ENCODE measurements at regions not wholly inside any gene's neighbourhood (a gene's known extent, or its start where the extent isn't known, plus 50 kb on each side); places are given as distances from the start of the nearest gene placed in this dataset.

DNA sequence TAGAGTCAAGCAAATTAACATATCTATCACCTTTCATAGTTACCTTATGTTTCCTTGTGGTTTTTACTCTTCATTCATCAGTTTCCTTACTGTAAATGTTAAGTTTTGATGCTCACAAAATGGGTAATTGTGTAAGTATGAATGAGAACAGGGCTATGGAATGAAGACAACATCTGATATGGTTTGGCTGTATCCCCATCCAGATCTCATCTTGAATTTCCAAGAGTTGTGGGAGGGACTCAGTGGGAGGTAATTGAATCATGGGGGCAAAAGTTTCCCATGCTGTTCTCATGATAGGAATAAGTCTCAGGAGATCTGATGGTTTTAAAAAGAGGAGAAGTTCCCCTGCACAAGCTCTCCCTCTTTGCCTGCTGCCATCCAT, 107.6 kb downstream of the CCDC34 start:
- H3K27me3 ChIP-seq (ENCODE audit: insufficient read depth, low read length, poor library complexity) = no peaks in the 10 kb centered on the region
- no peak overlapping the region for H3K4me3 ChIP-seq (ENCODE audit: low read depth in 1 of 2, low read length in 2 of 2)
- H3K79me2 ChIP-seq (ENCODE audit: insufficient read depth, low read length) = no peaks in the 10 kb centered on the region
- ATAC-seq (ENCODE audit: insufficient read depth, low read depth) (no peak), DNase-seq (no peak)
- H3K4me2 ChIP-seq (ENCODE audit: insufficient read depth, low read length) = no peak overlapping the region
- no peak for TF ChIP-seq EZH2 (IDR thresholded peaks at IDR 0.05; ENCODE audit: borderline replicate concordance, low read depth, low read length, severe bottlenecking)
- TF ChIP-seq, protein P1, sequence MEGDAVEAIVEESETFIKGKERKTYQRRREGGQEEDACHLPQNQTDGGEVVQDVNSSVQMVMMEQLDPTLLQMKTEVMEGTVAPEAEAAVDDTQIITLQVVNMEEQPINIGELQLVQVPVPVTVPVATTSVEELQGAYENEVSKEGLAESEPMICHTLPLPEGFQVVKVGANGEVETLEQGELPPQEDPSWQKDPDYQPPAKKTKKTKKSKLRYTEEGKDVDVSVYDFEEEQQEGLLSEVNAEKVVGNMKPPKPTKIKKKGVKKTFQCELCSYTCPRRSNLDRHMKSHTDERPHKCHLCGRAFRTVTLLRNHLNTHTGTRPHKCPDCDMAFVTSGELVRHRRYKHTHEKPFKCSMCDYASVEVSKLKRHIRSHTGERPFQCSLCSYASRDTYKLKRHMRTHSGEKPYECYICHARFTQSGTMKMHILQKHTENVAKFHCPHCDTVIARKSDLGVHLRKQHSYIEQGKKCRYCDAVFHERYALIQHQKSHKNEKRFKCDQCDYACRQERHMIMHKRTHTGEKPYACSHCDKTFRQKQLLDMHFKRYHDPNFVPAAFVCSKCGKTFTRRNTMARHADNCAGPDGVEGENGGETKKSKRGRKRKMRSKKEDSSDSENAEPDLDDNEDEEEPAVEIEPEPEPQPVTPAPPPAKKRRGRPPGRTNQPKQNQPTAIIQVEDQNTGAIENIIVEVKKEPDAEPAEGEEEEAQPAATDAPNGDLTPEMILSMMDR (IDR thresholded peaks at IDR 0.05; ENCODE audit: borderline replicate concordance, extremely low read depth, low read length, poor library complexity, severe bottlenecking) = no peak
- no peaks in the 10 kb centered on the region for H3K9me3 ChIP-seq (ENCODE audit: insufficient read depth, low read length, severe bottlenecking)
- no peak overlapping the region for H3K27ac ChIP-seq (ENCODE audit: low read length)
- no peak overlapping the region for H2AFZ ChIP-seq (ENCODE audit: low read depth, low read length)
- no peak overlapping the region for H3K9ac ChIP-seq (ENCODE audit: low read depth, low read length)
- H4K20me1 ChIP-seq (ENCODE audit: insufficient read depth, low read length) = no peaks in the 10 kb centered on the region
- no peaks in the 10 kb centered on the region for H3K4me1 ChIP-seq (ENCODE audit: insufficient read depth, low read length)
- H3K36me3 ChIP-seq (ENCODE audit: insufficient read depth, low read length) = no peaks in the 10 kb centered on the region

DNA sequence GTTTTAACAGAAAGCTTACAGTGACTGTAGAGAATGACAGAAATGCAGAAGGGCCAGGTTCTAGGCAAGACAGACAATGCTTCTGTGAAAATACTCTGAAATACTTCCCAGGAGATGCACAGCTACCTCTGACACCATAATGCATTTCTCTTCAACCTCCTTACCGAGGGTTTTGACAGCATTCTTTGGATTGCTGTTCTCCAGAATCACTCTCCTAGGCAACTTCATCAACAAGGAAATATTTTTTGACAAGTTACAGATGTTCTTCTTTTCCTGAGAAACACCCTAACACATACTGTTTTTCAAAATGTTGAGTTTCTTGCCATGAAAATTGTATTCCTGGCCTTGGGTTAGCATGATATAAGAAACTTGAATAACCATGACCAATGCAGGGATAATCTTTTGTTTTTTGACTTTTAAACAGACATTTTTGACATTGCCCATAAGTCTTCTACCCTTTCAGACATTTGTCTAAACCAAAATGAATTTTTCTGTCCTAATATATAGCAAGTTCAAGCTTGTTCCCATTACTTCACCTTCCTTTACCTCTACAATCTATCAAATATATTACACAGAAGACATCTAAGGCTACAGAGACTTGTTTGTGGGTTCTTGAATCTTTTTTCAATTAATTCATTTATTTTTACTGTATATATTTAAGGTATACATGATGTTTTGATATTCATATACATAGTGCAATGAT, 108.1 kb downstream of the CCDC34 start:
- no peak overlapping the region for H3K27ac ChIP-seq (ENCODE audit: low read length)
- no peaks in the 10 kb centered on the region for H4K20me1 ChIP-seq (ENCODE audit: insufficient read depth, low read length)
- H2AFZ ChIP-seq (ENCODE audit: low read depth, low read length) = no peak overlapping the region
- no peaks in the 10 kb centered on the region for H3K79me2 ChIP-seq (ENCODE audit: insufficient read depth, low read length)
- no peaks in the 10 kb centered on the region for H3K9me3 ChIP-seq (ENCODE audit: insufficient read depth, low read length, severe bottlenecking)
- H3K4me1 ChIP-seq (ENCODE audit: insufficient read depth, low read length) = no peaks in the 10 kb centered on the region
- no peaks in the 10 kb centered on the region for H3K36me3 ChIP-seq (ENCODE audit: insufficient read depth, low read length)
- no peak overlapping the region for H3K4me3 ChIP-seq (ENCODE audit: low read depth in 1 of 2, low read length in 2 of 2)
- ATAC-seq (ENCODE audit: insufficient read depth, low read depth) (no peak), DNase-seq (no peak)
- no peak overlapping the region for H3K4me2 ChIP-seq (ENCODE audit: insufficient read depth, low read length)
- H3K9ac ChIP-seq (ENCODE audit: low read depth, low read length) = no peak overlapping the region
- no peaks in the 10 kb centered on the region for H3K27me3 ChIP-seq (ENCODE audit: insufficient read depth, low read length, poor library complexity)
- TF ChIP-seq EZH2 (IDR thresholded peaks at IDR 0.05; ENCODE audit: borderline replicate concordance, low read depth, low read length, severe bottlenecking) = no peak
- TF ChIP-seq, protein P1 (IDR thresholded peaks at IDR 0.05; ENCODE audit: borderline replicate concordance, extremely low read depth, low read length, poor library complexity, severe bottlenecking) = no peak

DNA sequence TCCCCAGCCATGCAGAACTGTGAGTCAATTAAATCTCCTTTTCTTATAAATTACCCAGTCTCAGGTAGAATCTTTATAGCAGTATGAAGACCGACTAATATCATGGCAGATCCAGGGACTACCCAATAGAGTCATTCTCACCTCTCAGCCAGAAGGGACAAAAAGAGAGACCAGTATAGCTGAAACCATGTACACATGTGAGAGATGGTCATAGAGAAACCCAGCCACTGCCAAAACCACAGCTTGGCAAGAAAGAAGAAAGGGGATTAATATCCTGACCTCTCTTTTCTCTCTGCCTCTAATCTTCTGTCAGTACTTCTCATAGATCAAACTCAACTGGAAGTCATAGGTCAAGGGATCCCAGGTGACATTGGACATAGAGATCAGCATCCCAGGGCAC, 109.8 kb downstream of the CCDC34 start:
- ATAC-seq (ENCODE audit: insufficient read depth, low read depth) = no peak
- H3K4me3 ChIP-seq (ENCODE audit: low read depth in 1 of 2, low read length in 2 of 2) = no peak overlapping the region
- H3K79me2 ChIP-seq (ENCODE audit: insufficient read depth, low read length) = no peaks in the 10 kb centered on the region
- no peak for TF ChIP-seq EZH2 (IDR thresholded peaks at IDR 0.05; ENCODE audit: borderline replicate concordance, low read depth, low read length, severe bottlenecking)
- TF ChIP-seq, protein P1 (IDR thresholded peaks at IDR 0.05; ENCODE audit: borderline replicate concordance, extremely low read depth, low read length, poor library complexity, severe bottlenecking) = no peak
- no peaks in the 10 kb centered on the region for H4K20me1 ChIP-seq (ENCODE audit: insufficient read depth, low read length)
- no peaks in the 10 kb centered on the region for H3K4me1 ChIP-seq (ENCODE audit: insufficient read depth, low read length)
- H3K36me3 ChIP-seq (ENCODE audit: insufficient read depth, low read length) = no peaks in the 10 kb centered on the region
- H3K9me3 ChIP-seq (ENCODE audit: insufficient read depth, low read length, severe bottlenecking) = no peaks in the 10 kb centered on the region
- no peak overlapping the region for H3K9ac ChIP-seq (ENCODE audit: low read depth, low read length)
- H3K27ac ChIP-seq (ENCODE audit: low read length) = no peak overlapping the region
- no peak for DNase-seq
- H2AFZ ChIP-seq (ENCODE audit: low read depth, low read length) = no peak overlapping the region
- H3K27me3 ChIP-seq (ENCODE audit: insufficient read depth, low read length, poor library complexity) = no peaks in the 10 kb centered on the region
- H3K4me2 ChIP-seq (ENCODE audit: insufficient read depth, low read length) = no peak overlapping the region
